ENCODE measurements at regions not wholly inside any gene's neighbourhood (a gene's known extent, or its start where the extent isn't known, plus 50 kb on each side); places are given as distances from the start of the nearest gene placed in this dataset.

GRCh38 chr3:18937574-18937973, 210.7 kb upstream of the KCNH8 start:
- no peak for TF ChIP-seq CTCF (IDR thresholded peaks at IDR 0.05; ENCODE audit: low read depth, low read length)
- TF ChIP-seq MAX (IDR thresholded peaks at IDR 0.05; ENCODE audit: low read depth, low read length) = no peak
- TF ChIP-seq POLR2A (IDR thresholded peaks at IDR 0.05; ENCODE audit: extremely low read depth, insufficient read length) = no peak
- TF ChIP-seq MYC (IDR thresholded peaks at IDR 0.05; ENCODE audit: low read depth, low read length) = no peak
- no peak for DNase-seq (ENCODE audit: low read depth)
- H3K4me3 ChIP-seq (ENCODE audit: low read depth, low read length) = no peak overlapping the region

- TF ChIP-seq POLR2A (IDR thresholded peaks at IDR 0.05; ENCODE audit: extremely low read depth, insufficient read length) (no peak), MYC (IDR thresholded peaks at IDR 0.05; ENCODE audit: low read depth, low read length) (no peak), MAX (IDR thresholded peaks at IDR 0.05; ENCODE audit: low read depth, low read length) (no peak), CTCF (IDR thresholded peaks at IDR 0.05; ENCODE audit: low read depth, low read length) (no peak)
- H3K4me3 ChIP-seq (ENCODE audit: low read depth, low read length) = no peak overlapping the region
- no peak for DNase-seq (ENCODE audit: low read depth)
Measured at GRCh38 chr3:18919158-18919557, 229.2 kb upstream of the KCNH8 start.

GRCh38 chr3:18917923-18918322, 230.4 kb upstream of the KCNH8 start:
- TF ChIP-seq MAX (IDR thresholded peaks at IDR 0.05; ENCODE audit: low read depth, low read length) = no peak
- no peak for TF ChIP-seq CTCF (IDR thresholded peaks at IDR 0.05; ENCODE audit: low read depth, low read length)
- TF ChIP-seq MYC (IDR thresholded peaks at IDR 0.05; ENCODE audit: low read depth, low read length) = no peak
- no peak for TF ChIP-seq POLR2A (IDR thresholded peaks at IDR 0.05; ENCODE audit: extremely low read depth, insufficient read length)

GRCh38 chr3:18902081-18902793, 246.1 kb upstream of the KCNH8 start:
- no peak overlapping the region for H3K4me3 ChIP-seq (ENCODE audit: low read depth, low read length)
- DNase-seq (ENCODE audit: low read depth) = no peak
- TF ChIP-seq CTCF (IDR thresholded peaks at IDR 0.05; ENCODE audit: low read depth, low read length) (no peak), POLR2A (IDR thresholded peaks at IDR 0.05; ENCODE audit: extremely low read depth, insufficient read length) (no peak)

More at GRCh38 chr3:18917923-18918322, 230.4 kb upstream of the KCNH8 start:
- no peak for DNase-seq (ENCODE audit: low read depth)
- no peak overlapping the region for H3K4me3 ChIP-seq (ENCODE audit: low read depth, low read length)

GRCh38 chr3:18901571-18901970, 246.7 kb upstream of the KCNH8 start:
- DNase-seq (ENCODE audit: low read depth) = no peak
- no peak overlapping the region for H3K4me3 ChIP-seq (ENCODE audit: low read depth, low read length)
- no peak for TF ChIP-seq MAX (IDR thresholded peaks at IDR 0.05; ENCODE audit: low read depth, low read length)
- TF ChIP-seq POLR2A (IDR thresholded peaks at IDR 0.05; ENCODE audit: extremely low read depth, insufficient read length) = no peak
- TF ChIP-seq CTCF (IDR thresholded peaks at IDR 0.05; ENCODE audit: low read depth, low read length) = no peak
- no peak for TF ChIP-seq MYC (IDR thresholded peaks at IDR 0.05; ENCODE audit: low read depth, low read length)

GRCh38 chr3:18900994-18901393, 247.3 kb upstream of the KCNH8 start:
- no peak for DNase-seq (ENCODE audit: low read depth)
- no peak overlapping the region for H3K4me3 ChIP-seq (ENCODE audit: low read depth, low read length)
- TF ChIP-seq CTCF (IDR thresholded peaks at IDR 0.05; ENCODE audit: low read depth, low read length) (no peak), MAX (IDR thresholded peaks at IDR 0.05; ENCODE audit: low read depth, low read length) (no peak), MYC (IDR thresholded peaks at IDR 0.05; ENCODE audit: low read depth, low read length) (no peak), POLR2A (IDR thresholded peaks at IDR 0.05; ENCODE audit: extremely low read depth, insufficient read length) (no peak)

All from NB4 (cell line).